ENCODE measurements at regions not wholly inside any gene's neighbourhood (a gene's known extent, or its start where the extent isn't known, plus 50 kb on each side); places are given as distances from the start of the nearest gene placed in this dataset.

DNA sequence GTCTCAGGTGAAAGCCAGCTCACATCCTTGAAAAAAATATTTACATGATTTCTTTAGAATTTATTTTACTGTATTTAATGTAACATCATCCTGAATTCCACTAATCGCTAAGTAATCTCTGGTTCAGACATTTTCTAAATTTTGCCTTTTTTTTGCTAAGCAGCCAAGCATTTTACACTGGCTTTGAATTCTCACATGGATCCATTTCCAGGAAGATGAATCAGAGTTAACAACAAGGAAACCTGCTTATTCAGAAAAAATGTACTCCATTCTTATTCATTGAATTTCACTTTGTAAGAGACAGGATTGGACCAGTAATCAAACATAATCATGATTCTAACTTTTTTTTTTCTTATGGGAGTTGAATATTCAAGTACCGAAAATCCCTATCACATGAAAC, 1785.1 kb upstream of the FLRT2 start:
- WGBS (ENCODE audit: low lambda C conversion rate, missing lambda C conversion rate) = 94% methylated on average over 2 of the region's 2 CpGs
- Histone ChIP-seq H3K9me3 (ENCODE audit: low read depth) (no peaks in the 10 kb centered on the region), H3K79me2 (no peaks in the 10 kb centered on the region), H3K4me3 (no peak overlapping the region), H3K4me2 (no peak overlapping the region), H3K36me3 (replicated peaks; ENCODE audit: insufficient read depth, low read depth) (no peaks in the 10 kb centered on the region), H4K20me1 (ENCODE audit: insufficient read depth, poor library complexity, severe bottlenecking) (no peaks in the 10 kb centered on the region), H3K9me2 (replicated peaks; ENCODE audit: insufficient read depth) (no peaks in the 10 kb centered on the region), H3K4me1 (ENCODE audit: insufficient read depth) (no peaks in the 10 kb centered on the region), H3K27me3 (no peaks in the 10 kb centered on the region), H3K27ac (no peak overlapping the region), H2AFZ (no peak overlapping the region)
- TF ChIP-seq, protein P1, sequence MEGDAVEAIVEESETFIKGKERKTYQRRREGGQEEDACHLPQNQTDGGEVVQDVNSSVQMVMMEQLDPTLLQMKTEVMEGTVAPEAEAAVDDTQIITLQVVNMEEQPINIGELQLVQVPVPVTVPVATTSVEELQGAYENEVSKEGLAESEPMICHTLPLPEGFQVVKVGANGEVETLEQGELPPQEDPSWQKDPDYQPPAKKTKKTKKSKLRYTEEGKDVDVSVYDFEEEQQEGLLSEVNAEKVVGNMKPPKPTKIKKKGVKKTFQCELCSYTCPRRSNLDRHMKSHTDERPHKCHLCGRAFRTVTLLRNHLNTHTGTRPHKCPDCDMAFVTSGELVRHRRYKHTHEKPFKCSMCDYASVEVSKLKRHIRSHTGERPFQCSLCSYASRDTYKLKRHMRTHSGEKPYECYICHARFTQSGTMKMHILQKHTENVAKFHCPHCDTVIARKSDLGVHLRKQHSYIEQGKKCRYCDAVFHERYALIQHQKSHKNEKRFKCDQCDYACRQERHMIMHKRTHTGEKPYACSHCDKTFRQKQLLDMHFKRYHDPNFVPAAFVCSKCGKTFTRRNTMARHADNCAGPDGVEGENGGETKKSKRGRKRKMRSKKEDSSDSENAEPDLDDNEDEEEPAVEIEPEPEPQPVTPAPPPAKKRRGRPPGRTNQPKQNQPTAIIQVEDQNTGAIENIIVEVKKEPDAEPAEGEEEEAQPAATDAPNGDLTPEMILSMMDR (IDR thresholded peaks at IDR 0.05; ENCODE audit: poor library complexity) = no peak
- TF ChIP-seq EZH2phosphoT487 (IDR thresholded peaks at IDR 0.05; ENCODE audit: low read depth, severe bottlenecking, unreplicated experiment) = no peak
- no peak for TF ChIP-seq EZH2 (IDR thresholded peaks at IDR 0.05; ENCODE audit: borderline replicate concordance)
- DNase-seq (ENCODE audit: low spot score) = no peak

DNA sequence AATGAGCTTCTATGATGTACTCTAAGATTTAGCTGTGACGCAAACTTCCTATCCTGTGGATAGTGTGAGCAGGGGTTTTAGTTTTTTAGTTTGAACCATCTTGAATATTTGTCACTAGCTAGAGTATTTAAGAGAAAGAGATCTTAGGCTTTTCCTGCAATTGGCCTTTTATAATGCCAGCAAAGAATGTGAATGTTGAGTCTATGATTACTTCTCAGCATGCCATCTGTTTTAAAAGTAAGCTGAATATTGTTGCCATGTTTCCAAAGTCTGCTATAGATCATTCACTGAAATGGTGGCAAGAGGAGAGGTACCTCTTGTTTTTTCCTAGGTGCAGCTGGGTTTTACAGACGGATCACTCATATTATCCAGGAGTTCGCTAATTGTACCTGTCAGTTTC, 1783.6 kb upstream of the FLRT2 start:
- TF ChIP-seq, protein P1 (IDR thresholded peaks at IDR 0.05; ENCODE audit: poor library complexity) = no peak
- TF ChIP-seq EZH2phosphoT487 (IDR thresholded peaks at IDR 0.05; ENCODE audit: low read depth, severe bottlenecking, unreplicated experiment) (no peak), EZH2 (IDR thresholded peaks at IDR 0.05; ENCODE audit: borderline replicate concordance) (no peak)
- Histone ChIP-seq H3K27ac (no peak overlapping the region), H3K4me3 (no peak overlapping the region), H3K36me3 (replicated peaks; ENCODE audit: insufficient read depth, low read depth) (no peaks in the 10 kb centered on the region), H3K4me2 (no peak overlapping the region), H4K20me1 (ENCODE audit: insufficient read depth, poor library complexity, severe bottlenecking) (no peaks in the 10 kb centered on the region), H3K79me2 (no peaks in the 10 kb centered on the region), H3K27me3 (no peaks in the 10 kb centered on the region), H3K9me3 (ENCODE audit: low read depth) (no peaks in the 10 kb centered on the region), H3K4me1 (ENCODE audit: insufficient read depth) (no peaks in the 10 kb centered on the region), H2AFZ (no peak overlapping the region), H3K9me2 (replicated peaks; ENCODE audit: insufficient read depth) (no peaks in the 10 kb centered on the region)
- DNase-seq (ENCODE audit: low spot score) = no peak
- WGBS (ENCODE audit: low lambda C conversion rate, missing lambda C conversion rate) = 91% methylated on average over 3 of the region's 3 CpGs

DNA sequence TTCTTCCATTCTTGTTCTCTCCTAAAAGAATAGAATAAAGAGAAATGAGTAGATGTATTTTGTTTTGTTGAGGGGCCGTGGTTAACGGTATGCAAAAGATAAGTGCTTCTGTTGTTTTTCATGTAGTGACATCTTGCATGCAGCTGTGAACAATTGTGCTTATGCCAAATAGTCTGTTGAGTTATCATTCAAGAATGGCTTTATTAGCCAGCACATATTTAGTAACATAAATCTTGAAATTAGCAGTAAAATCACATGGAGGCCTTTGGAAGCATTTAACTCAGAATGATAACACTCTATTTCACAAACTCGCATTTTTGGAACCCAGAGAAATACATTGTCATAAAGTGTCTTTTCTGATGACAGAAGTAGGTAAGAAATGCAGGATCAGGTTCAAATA, 1772.0 kb upstream of the FLRT2 start:
- H3K4me2 ChIP-seq = no peak overlapping the region
- DNase-seq (ENCODE audit: low spot score) = no peak
- no peak overlapping the region for H3K27ac ChIP-seq
- no peak for TF ChIP-seq EZH2phosphoT487 (IDR thresholded peaks at IDR 0.05; ENCODE audit: low read depth, severe bottlenecking, unreplicated experiment)
- TF ChIP-seq EZH2 (IDR thresholded peaks at IDR 0.05; ENCODE audit: borderline replicate concordance) = no peak
- TF ChIP-seq, protein P1 (IDR thresholded peaks at IDR 0.05; ENCODE audit: poor library complexity) = no peak
- H3K27me3 ChIP-seq = no peaks in the 10 kb centered on the region
- H2AFZ ChIP-seq = no peak overlapping the region
- no peaks in the 10 kb centered on the region for H4K20me1 ChIP-seq (ENCODE audit: insufficient read depth, poor library complexity, severe bottlenecking)
- H3K9me3 ChIP-seq (ENCODE audit: low read depth) = no peaks in the 10 kb centered on the region
- H3K36me3 ChIP-seq (replicated peaks; ENCODE audit: insufficient read depth, low read depth) = no peaks in the 10 kb centered on the region
- no peaks in the 10 kb centered on the region for H3K9me2 ChIP-seq (replicated peaks; ENCODE audit: insufficient read depth)
- no peaks in the 10 kb centered on the region for H3K79me2 ChIP-seq
- WGBS (ENCODE audit: low lambda C conversion rate, missing lambda C conversion rate) = 64% methylated on average over 3 of the region's 3 CpGs
- no peak overlapping the region for H3K4me3 ChIP-seq
- no peaks in the 10 kb centered on the region for H3K4me1 ChIP-seq (ENCODE audit: insufficient read depth)
